Stimulated activated CD4-positive, alpha-beta T cell treated with anti-CD3 and anti-CD28 coated beads, Interleukin-1b, Interleukin-23, amount 100 ng/mL, for 48 hours (primary cell): ENCODE measurements at regions not wholly inside any gene's neighbourhood (a gene's known extent, or its start where the extent isn't known, plus 50 kb on each side); places are given as distances from the start of the nearest gene placed in this dataset.
A peak's percentile ranks its signal among the peaks of the same experiment; 100 is the strongest.
"Not testable (repeated sequence)": the region's sequence is repeated elsewhere in the genome, so short reads cannot be mapped to it uniquely, and the experiment has no call there.

Source experiments
- DNase-seq: peaks from one replicate; pipeline ENCODE4 v3.0.0-alpha.2; 2020

DNA sequence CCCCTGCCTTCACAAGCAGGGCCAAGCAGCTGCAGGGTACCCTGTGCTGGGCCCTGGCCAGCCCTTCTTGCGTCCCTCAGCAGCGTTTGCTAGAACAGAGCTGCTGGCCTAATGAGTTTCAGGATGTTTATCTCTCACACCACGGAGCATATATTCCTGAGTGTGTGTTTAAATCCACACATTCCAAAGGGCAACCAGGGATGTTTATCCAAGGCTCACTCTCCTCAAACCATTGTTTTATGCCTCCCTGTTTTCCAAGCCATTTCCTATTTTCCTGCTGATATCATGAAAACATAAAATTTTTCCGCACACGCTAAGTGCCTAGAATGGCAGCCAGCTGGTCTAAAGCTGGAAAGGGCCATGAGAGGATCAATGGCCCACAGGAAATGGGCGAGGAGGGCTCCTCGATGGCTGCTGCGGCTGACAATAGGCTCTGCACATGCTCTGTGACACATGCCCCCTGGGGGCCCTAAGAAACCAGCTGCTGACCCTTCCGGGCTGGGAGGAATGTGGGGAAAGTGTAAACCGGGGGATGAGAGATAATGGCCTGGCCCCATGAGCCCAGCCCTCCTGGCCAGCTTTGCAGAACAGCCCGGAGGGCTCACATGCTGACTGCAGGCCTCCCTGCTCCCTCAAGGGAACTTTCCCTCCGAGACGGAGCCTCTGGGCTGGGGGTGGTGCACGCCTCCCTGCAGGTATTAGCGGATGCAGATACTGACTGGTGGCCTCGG, 194.0 kb downstream of the NDUFA10 start:
- DNase-seq: no peak

DNA sequence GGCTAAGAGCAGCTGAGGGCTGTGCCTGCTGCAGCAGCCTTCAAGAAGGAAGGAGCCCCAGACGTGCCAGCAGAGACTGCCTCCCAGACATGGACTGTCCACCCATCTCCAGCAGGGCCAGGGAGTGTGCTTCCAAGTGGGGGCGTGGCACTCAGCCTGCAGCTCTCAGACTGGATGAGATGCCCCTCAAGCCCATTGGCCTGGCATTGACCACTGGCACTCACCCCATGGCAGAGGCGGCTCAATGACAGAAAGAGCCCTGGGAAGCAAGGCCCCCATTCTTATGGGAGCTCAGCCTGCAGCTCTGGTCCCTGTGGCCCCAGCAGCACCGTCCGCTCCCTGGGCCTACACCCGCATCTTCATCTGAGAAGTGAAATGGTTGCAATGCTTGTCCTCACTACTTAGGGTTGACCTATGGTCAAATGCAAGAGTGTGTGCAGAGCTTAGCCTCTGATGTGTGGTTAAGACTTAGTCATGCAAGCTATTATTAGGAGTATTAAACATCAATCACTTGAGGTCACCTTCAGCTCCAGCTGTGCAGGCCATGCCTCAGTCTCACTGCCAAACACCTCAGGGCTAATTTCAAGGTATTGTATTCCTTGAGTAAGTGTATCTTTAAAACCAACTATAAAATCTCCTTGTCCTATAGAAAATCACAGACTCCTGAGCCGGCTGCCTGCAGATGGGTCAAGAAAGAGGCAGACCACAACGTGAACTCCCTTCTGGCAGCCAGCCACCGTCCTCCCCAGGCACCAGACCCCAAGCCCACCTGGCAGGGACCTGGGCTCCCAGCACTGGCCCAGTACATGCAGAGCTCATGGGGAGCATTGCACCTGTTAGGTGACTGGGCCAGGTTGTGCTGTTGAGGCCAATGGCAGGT, 194.8 kb downstream of the NDUFA10 start:
- DNase-seq: no peak

DNA sequence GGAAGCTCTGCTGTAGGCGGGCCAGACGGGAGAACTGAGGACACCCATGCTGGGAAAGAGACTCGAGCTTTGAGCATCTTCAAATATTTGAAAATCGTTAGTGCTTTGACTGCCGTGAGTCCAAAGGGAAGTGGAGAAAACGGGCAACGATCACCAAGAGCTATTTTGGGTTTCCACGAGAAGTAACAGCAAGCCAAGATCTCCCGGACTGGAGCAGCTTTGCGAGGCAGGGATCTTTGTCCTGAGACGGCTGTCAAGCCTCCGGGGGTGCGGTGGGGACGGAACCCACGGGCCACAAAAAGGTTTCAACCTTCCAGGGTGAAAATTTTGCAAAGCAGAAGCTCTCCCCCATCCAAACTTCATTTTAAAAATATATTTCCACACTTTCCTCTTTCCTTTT, 195.8 kb downstream of the NDUFA10 start:
- DNase-seq: no peak

DNA sequence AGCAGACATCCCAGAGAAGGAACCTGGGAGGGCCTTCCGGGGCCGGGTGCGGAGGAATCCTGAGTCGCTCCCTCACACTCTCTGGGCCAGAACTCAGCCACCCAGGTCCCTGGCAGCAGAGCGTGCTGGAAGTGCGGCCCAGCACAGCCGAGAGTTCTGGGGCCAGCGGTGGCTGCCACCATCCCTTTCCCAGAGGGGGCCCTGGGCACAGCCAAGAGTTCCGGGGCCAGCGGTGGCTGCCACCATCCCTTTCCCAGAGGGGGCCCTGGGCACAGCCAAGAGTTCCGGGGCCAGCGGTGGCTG, 196.2 kb downstream of the NDUFA10 start:
- not testable (repeated sequence) for DNase-seq

DNA sequence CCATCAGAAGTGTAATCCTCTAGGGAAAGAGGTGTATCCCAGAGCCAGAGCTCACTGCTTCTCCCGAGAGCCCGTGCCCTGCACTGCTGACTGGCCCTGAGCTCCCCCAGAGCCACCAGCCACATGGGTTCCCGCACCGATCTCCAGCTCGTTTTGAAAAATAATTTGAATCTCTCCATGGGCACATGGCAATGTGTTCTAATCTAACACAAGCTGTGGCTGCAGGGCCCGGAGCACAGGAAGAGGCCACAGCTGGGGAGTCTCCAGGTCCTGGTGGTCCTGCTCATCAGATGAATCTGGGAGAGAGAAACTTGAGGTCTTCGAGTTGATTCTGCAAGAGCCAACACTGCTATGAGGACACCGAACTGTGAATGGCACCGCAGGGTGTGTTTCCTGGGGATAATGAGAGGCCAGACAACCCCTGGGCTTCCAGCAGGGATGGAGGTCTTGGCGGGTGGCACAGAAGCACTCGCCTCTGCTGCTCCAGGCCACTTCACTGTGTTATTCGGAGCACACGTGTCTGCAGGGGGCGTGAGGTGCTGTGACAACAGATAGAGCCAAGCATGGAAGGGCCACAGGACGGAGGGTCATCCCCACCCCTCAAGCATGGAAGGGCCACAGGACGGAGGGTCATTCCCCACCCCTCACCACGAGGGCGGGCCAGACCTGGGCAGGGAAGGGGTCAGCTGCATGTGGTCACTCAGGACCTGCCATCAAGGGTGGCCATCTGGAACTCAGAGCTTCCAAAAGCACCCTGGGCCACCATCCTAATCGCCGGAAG, 196.8 kb downstream of the NDUFA10 start:
- no peak for DNase-seq

DNA sequence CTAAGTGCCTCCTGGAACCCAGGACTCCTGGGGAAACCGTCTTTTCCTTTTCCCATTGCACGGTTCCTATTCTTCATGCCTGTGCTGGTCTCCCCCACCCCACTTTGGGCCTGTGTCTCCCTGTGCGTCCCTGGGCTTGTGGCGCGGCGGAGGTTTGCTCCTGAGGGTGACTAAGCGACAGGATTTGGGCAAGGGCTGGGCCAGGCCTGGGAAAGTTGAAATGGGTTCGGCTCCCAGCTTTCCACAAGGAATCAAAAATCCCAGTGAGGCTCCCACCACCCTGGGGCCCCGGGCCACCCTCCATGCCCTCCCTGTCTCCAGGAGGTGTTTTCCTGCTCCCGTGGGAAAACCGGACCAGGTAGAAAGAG, 197.6 kb downstream of the NDUFA10 start:
- DNase-seq: no peak

DNA sequence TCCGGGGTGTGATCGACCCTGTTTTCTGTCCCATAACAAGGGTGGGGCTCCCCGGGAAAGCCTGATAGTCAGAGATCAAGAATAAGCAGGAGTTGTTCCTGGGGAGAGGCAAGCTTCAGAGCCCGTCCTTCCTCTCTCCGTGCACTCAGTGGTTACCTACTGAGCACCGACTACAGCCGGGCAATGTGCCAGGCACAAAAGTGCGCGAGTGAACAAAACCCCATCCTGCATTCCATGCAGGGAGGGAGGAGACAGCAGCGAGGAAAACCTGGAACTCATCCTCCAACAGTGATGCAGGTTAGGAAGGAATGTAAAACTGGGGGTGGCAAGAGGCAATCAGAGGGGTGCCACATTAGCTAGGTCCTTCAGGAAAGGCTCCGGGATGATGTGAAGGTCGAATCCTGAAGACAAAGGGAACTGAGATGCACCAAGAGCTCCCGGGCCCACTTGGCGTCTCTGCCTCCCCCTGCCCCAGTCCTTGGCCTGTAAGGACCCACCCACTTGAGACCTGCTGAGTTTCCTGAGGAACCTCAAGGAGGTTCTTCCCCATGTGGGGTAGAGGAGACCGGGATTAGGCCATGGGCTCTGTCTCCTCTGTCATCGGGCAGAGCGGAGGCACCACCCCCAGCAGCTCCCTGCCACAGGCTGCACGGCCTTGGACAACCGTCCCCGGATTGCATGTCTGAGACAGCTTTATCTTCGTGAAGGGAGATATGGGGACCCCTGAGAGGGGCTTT, 198.2 kb downstream of the NDUFA10 start:
- DNase-seq: no peak

DNA sequence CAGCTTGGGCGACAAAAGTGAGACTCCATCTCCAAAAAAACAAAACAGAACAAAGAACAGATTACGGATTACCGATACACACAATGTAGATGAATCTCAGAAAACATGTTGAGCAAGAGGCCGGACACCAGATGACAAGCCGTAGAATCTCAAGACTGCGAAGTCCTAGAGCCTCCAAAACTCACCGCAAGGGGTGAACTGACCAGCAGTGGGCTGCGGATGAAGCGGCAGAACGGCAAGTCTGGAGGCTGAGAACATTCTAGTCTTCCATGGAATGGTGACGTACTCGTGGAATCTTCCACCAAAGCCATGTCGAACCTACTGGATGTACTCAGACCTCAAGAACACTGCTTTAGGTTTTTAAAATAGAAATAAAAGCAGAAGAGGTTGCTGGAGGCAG, 198.8 kb downstream of the NDUFA10 start:
- no peak for DNase-seq

DNA sequence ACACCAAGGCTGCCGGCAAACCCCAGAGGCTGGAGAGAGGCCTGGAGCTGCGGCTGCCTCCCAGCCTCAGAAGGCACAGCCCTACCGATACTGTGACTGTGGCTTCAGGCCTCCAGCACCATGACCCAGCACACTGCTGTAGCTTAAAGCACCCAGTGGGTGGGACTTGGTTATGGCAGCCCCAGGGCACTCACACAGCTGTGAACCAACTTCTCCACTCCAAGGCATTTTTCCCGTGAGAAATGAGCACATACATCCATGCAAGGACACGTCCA, 199.5 kb downstream of the NDUFA10 start:
- DNase-seq: no peak

DNA sequence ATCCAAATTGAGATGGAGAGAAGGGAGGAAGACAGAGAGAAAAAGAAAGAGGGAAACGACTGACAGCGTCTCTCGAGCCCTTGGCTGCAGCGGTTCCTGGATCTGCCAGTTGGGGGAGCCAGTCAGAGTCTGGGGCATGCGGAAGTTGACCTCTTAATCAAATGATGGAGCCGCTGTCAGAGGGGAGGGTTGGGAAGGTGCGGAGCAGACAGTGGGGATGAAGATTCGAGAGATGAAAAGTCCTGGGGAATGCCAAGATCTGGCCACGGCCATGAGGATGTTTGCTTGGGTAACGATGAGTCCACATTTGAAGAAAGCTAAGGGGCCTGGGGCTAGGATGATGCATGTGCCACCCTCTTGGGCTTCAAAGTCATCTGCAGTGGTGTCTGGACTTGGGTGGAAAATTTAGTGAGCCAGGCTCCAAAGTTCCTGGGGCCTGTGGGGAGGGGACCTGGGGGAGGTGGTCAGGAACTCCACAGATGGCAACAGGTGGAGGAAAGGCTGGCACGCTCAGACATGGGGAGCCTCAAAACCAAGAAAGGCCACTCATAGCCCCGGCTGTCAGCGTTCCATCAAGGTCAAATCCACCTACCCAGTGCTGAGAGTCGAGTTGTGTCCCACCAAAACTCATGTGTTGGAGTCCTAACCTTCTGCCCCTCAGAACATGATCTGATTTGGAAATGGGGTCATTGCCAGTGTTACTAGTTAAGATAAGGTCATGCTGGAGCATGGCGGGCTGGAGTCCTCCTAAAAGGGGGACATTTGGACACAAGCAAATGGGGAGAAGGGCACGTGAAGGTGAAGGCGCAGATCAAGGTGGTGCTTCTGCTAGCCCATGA, 200.1 kb downstream of the NDUFA10 start:
- DNase-seq: no peak

DNA sequence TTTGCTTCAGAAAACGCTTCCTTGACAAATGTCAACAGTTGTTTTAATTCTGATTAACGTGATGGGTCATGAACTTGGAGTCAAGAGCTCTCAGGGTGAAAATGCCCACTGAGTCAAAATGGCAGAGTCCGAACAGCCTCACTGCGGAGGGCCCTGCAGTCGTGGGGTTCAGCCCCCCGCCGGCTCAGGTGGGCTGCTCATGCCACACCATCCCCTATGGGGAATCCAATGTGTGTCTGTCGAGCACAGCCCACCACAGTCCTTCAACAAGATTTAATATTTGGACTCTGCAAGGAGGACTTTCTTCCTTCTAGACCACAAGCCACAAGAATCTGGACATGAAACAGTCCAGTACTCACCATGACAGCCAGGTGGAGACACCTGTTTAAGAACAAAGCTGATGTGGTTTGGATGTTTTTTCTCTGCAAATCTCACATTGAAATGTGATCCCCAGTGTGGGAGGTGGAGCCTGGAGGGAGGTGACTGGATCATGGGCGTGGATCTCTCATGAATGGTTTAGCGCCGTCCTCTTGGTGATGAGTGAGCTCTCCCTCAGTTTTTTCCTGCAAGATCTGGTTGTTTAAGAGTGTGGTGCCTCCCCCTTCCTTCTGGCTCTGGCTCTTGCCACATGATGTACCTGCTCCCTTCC, 201.0 kb downstream of the NDUFA10 start:
- no peak for DNase-seq

DNA sequence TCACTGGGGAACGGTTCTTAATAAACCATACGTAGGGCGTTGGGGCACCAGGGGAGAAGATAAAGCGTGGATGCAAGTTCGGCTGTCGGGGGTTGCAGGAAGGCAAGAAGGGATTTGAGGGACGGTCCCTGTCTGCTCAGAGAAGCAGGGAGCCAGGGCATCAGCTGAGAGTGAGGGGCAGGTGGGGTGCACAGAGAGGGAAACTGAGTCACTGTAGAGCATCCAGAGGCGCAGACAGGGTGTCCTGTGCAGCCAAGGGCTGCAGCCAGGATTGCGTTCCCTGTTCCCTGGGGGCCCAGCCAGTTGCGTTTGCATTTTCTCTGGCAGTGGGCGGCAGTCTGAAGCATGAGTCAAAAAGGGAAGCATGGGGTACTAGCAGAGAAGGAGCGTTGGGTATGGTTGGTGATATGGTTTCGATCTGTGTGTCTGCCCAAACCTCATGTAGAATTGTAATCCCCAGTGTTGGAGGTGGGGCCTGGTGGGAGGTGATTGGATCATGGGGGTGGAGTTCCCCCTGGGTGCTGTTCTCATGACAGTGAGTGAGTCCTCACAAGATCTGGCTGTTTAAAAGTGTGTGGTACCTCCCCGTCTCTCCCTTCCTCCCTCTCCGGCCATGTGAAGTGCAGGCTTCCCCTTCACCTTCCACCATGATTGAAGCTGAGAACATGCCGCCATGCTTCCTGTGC, 202.9 kb downstream of the NDUFA10 start:
- peak; percentile 20 for DNase-seq

DNA sequence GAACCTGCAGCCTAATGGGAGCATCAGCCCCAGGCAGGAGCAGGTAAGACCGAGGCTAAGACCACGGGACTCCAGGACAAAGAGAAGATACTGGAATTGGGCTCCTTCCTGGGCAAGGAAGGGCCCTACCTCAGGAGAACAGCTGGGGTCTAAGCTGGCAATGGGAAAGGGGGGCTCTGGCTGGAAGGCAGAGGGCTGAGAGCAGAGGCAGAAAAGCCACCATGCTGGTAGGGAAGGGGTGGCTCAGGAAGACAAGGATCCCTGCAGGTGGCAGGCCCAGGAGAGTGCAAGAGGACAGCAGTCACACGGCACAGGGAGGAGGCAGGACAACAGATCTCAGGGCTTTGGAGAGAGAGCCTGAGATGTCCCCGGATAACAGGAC, 203.5 kb downstream of the NDUFA10 start:
- no peak for DNase-seq

DNA sequence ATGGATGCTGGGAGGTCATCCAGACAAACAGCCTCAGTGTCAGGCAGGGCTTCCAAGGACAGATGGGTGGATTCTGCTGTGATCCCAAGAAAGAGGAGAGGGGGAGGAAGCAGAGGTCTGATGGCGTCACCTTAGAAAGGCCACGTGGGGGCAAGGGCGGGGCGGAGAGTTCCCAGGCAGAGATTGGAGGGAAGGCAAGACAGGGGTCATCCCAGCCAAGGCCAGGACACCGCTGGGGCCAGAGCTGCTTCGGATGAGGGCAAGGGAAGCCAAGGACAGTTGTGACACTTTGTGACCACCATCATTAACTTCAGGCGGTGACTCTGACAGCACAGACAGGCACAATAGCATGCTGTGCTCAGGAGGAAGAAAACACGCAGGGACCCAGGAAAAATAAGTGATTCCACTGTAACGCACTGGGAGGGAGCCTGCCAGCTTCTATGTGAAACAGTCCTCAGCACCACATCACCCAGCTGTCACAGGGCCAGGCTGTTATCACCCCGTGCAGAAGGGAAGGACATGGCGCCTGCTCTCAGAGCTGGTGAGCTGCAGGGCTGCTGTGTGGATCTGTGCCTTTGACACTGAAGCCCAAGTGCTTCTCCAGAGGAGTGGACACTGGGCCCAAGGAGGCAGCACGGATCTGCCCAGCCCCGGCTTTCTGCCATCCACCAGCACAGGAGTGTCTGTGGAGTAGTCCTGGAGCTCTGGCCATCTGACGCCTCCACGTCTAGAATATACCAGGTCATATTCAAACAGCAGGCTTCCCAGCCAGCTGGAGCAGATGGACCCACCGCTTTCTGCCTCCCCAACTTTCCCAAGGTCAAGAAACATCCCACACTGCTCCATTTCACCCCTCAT, 204.1 kb downstream of the NDUFA10 start:
- DNase-seq: no peak

DNA sequence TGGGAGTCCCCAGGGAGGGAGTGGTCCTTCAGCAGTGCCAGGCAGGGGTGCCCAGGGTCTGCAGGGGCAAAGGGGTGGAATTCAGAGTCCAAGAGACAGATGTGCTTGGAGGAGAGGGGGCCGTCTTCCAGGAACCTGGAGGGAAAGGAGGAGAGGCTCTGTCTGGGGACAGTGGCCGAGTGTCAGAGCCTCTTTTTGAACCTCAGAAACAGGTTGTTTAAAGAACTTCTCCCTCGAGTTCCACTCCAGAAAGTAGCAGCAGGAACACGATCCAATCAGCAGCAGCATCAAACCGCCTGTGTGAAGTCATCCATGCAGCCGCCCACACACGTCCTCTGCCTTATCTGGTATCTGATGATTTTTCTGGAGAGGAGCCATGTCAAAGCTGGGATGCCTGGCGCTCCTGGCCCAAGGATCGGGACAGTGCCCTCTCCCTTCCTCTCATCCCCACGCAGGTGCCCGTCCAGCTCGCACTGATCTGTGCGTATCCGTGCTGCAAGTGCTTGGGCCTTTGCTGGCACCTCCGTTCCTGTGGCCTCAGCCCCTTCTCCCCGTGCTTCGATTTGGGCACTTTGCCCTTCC, 205.1 kb downstream of the NDUFA10 start:
- DNase-seq: no peak

DNA sequence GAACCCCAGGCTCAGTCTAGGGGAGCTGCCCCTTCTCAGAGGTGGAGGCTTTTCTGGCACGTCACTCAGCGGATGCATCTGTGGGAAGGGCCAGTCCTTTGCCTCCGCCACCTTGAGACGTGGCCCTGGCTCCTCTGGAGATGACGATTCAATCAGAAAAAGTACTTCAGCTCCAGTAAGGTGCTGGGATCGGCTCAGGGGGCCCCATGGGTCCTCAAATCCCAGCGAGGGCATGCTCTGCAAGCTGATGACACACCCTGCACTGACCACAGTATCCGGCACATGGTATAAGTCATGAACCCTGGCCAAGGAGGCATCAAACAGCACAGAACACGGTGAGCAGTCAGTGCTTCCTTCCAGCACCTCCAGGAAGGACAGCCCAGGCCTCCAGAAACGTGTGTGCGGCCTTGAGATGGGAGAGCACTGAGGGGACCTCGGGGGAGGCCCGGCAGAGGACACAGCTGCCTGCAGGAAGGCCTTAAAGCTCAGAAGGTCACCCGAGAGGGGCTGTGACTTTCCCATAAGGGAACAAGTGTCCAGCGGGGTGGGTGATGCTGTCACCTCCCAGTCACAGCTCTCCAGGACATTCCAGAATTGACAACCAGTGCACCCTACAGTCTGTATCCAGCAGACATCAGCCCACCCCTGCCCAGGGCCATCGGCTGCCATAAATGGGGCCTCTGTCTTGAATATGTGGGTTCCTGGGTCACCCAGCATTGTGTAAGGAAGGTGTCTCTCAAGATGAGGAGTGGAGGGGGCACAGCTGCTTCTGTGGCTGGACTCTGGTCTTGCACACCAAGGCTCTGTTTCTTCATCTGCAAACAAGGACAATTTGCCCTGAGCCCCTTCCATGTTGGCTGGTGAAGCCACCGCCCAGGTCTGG, 205.8 kb downstream of the NDUFA10 start:
- DNase-seq: no peak

DNA sequence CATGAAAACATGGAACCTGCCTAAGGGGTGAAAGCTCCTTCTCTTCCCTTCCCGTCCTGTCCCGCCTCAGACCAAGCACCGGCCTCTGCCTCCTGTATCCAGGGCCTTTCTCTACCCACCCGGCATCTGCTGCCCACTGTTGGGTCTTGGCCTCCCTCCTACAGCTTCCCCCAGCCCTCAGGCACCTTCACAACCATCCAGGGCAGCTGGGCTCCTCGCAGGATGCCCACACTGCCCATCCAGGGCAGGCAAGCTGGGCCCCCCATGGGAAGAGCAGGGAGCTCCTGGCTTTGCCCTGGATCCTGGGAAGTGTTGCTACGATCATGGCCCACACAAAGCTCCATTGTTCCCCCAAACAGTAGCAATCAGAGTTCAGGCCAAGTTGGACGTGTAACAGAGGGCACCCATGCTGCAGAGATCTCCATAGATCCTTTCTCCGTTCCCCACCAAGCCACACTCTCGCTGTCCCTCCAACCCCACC, 206.6 kb downstream of the NDUFA10 start:
- no peak for DNase-seq

DNA sequence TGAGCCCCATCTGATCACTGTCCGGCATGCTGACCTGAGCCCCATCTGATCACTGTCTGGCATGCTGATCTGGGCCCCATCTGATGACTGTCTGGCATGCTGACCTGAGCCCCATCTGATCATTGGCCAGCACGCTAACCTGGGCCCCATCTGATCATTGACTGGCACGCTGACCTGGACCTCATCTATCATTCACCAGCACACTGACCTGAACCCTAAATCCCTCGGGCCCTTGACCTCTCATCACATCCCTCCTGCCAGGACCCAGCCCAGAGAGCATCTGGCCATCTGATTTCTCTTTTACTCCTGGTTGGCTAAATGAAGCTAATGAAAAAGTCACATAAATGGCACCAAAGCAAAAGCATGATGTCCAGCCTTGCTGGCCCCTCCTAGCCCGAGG, 207.1 kb downstream of the NDUFA10 start:
- no peak for DNase-seq
